GM18505 (cell line): ENCODE measurements at regions not wholly inside any gene's neighbourhood (a gene's known extent, or its start where the extent isn't known, plus 50 kb on each side); places are given as distances from the start of the nearest gene placed in this dataset.
"Not testable (repeated sequence)": the region's sequence is repeated elsewhere in the genome, so short reads cannot be mapped to it uniquely, and the experiment has no call there.

Experiments
- ATAC-seq: cut with Tn5 transposase; IDR thresholded peaks from one replicate; pipeline ENCODE4 v1.9.1; 2021; ENCODE audit not compliant: unreplicated experiment
- POLR2A ChIP-seq: IDR thresholded peaks from 4 replicates; pipeline ENCODE4 v1.6.1; 2011; ENCODE audit warnings: borderline replicate concordance; ENCODE audit not compliant: insufficient read depth, insufficient read length; ENCODE audit errors: extremely low read depth

- no peak for ATAC-seq
- no peak for TF ChIP-seq POLR2A
These were observed 164.7 kb upstream of the TRPM3 start for GRCh38 chr9:71286146-71286545.

GRCh38 chr9:71285191-71285656 lies 163.8 kb upstream of the TRPM3 start:
- peak; percentile 87 for ATAC-seq
- TF ChIP-seq POLR2A: no peak

GRCh38 chr9:71282116-71282515 lies 160.7 kb upstream of the TRPM3 start:
- not testable (repeated sequence) for ATAC-seq

- ATAC-seq: no peak
- TF ChIP-seq POLR2A: no peak
These were observed 157.8 kb upstream of the TRPM3 start for GRCh38 chr9:71279151-71279739.

GRCh38 chr9:71273613-71274012 lies 152.2 kb upstream of the TRPM3 start:
- ATAC-seq: no peak
- no peak for TF ChIP-seq POLR2A

- no peak for TF ChIP-seq POLR2A
- ATAC-seq: no peak
These were observed 150.2 kb upstream of the TRPM3 start for GRCh38 chr9:71271602-71272001.

- no peak for ATAC-seq
- TF ChIP-seq POLR2A: no peak
These were observed 149.1 kb upstream of the TRPM3 start for GRCh38 chr9:71270554-71270953.

GRCh38 chr9:71269859-71270258 lies 148.4 kb upstream of the TRPM3 start:
- no peak for TF ChIP-seq POLR2A
- ATAC-seq: no peak

GRCh38 chr9:71268871-71269635 lies 147.6 kb upstream of the TRPM3 start:
- no peak for TF ChIP-seq POLR2A

GRCh38 chr9:71263451-71263850 lies 142.0 kb upstream of the TRPM3 start:
- no peak for ATAC-seq
- TF ChIP-seq POLR2A: no peak

More at GRCh38 chr9:71268871-71269635, 147.6 kb upstream of the TRPM3 start:
- ATAC-seq: no peak

- not testable (repeated sequence) for ATAC-seq
These were observed 139.0 kb upstream of the TRPM3 start for GRCh38 chr9:71260419-71260818.

GRCh38 chr9:71254592-71255277 lies 133.3 kb upstream of the TRPM3 start:
- no peak for ATAC-seq
- TF ChIP-seq POLR2A: no peak

GRCh38 chr9:71253011-71253410 lies 131.6 kb upstream of the TRPM3 start:
- TF ChIP-seq POLR2A: no peak
- ATAC-seq: no peak

GRCh38 chr9:71250581-71250980 lies 129.2 kb upstream of the TRPM3 start:
- no peak for ATAC-seq
- no peak for TF ChIP-seq POLR2A

- no peak for TF ChIP-seq POLR2A
- peak; percentile 88 for ATAC-seq
These were observed 128.4 kb upstream of the TRPM3 start for GRCh38 chr9:71249729-71250317.
